ENCODE measurements at regions not wholly inside any gene's neighbourhood (a gene's known extent, or its start where the extent isn't known, plus 50 kb on each side); places are given as distances from the start of the nearest gene placed in this dataset.

DNA sequence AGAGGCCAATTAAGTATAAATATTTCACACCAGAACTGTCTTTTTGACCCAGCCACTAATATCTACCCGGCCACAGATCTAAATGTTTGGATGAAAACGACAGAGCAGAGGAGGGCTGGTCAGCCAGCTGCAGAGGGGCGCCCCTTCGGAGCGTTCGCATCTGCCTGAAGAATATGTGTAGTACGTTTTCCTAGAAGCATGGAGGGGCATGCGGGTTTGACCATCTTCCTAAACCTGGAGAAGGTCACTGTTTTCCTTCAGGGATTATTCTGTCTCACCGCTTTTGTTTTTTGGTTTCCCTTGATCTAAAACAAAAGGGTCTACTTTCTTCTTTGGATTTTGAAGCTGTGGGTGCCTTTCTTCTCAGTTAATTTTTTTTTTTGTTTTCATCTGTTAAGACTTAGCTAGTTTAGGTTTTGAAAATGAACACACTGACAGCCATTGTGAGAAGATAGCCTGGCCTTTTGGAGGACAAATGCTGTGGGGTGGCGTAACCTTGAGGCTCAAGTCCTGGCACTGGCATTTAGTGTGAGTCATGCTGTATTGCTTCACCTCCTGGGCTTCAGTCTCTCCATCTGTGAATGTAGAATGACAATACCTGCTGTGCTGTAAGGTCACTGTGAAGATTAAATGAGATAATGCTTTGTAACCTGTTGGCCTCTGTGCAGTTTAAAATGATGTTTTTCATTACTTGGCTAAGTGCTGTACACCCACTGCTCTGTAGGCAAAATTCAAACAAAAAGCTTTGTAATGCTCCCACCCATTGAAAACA, 74.1 kb upstream of the IRF2BP2 start (continued):
- no peak; the same call in 1 of the 2 replicates for TF ChIP-seq RAD21 (CRISPR knock-in tag; IDR thresholded peaks at IDR 0.05)
- peak; percentile 98 for TF ChIP-seq DPF2 (CRISPR knock-in tag; IDR thresholded peaks at IDR 0.05; ENCODE audit: borderline replicate concordance, low read depth)
- TF ChIP-seq, protein P1, sequence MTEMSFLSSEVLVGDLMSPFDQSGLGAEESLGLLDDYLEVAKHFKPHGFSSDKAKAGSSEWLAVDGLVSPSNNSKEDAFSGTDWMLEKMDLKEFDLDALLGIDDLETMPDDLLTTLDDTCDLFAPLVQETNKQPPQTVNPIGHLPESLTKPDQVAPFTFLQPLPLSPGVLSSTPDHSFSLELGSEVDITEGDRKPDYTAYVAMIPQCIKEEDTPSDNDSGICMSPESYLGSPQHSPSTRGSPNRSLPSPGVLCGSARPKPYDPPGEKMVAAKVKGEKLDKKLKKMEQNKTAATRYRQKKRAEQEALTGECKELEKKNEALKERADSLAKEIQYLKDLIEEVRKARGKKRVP (CRISPR knock-in tag; IDR thresholded peaks at IDR 0.05), result peak in 1 of 2 experiments; percentile 88; a peak in 2 of 4 replicates
- TF ChIP-seq MTA3 (CRISPR knock-in tag; IDR thresholded peaks at IDR 0.05), result no peak
- TF ChIP-seq ZNF839 (CRISPR knock-in tag; IDR thresholded peaks at IDR 0.05; ENCODE audit: borderline replicate concordance), result no peak
- no peak for TF ChIP-seq SRY (CRISPR knock-in tag; IDR thresholded peaks at IDR 0.05)
- TF ChIP-seq, protein P2, sequence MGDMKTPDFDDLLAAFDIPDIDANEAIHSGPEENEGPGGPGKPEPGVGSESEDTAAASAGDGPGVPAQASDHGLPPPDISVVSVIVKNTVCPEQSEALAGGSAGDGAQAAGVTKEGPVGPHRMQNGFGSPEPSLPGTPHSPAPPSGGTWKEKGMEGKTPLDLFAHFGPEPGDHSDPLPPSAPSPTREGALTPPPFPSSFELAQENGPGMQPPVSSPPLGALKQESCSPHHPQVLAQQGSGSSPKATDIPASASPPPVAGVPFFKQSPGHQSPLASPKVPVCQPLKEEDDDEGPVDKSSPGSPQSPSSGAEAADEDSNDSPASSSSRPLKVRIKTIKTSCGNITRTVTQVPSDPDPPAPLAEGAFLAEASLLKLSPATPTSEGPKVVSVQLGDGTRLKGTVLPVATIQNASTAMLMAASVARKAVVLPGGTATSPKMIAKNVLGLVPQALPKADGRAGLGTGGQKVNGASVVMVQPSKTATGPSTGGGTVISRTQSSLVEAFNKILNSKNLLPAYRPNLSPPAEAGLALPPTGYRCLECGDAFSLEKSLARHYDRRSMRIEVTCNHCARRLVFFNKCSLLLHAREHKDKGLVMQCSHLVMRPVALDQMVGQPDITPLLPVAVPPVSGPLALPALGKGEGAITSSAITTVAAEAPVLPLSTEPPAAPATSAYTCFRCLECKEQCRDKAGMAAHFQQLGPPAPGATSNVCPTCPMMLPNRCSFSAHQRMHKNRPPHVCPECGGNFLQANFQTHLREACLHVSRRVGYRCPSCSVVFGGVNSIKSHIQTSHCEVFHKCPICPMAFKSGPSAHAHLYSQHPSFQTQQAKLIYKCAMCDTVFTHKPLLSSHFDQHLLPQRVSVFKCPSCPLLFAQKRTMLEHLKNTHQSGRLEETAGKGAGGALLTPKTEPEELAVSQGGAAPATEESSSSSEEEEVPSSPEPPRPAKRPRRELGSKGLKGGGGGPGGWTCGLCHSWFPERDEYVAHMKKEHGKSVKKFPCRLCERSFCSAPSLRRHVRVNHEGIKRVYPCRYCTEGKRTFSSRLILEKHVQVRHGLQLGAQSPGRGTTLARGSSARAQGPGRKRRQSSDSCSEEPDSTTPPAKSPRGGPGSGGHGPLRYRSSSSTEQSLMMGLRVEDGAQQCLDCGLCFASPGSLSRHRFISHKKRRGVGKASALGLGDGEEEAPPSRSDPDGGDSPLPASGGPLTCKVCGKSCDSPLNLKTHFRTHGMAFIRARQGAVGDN (CRISPR knock-in tag; IDR thresholded peaks at IDR 0.05), result no peak
- no peak for TF ChIP-seq SETDB1 (CRISPR knock-in tag; IDR thresholded peaks at IDR 0.05; ENCODE audit: borderline replicate concordance)
- no peak for TF ChIP-seq HMGA1 (CRISPR knock-in tag; conservative IDR thresholded peaks at IDR 0.05)
- TF ChIP-seq SUZ12 (IDR thresholded peaks at IDR 0.05; ENCODE audit: low read depth, low read length), result no peak
- no peak for TF ChIP-seq TCF7L2 (IDR thresholded peaks at IDR 0.05; ENCODE audit: low read depth, low read length)
- no peak for TF ChIP-seq ZNF446 (CRISPR knock-in tag; IDR thresholded peaks at IDR 0.05)
- peak; percentile 83 for TF ChIP-seq PHF21A (CRISPR knock-in tag; IDR thresholded peaks at IDR 0.05)
- no peak for TF ChIP-seq ZNF235 (CRISPR knock-in tag; IDR thresholded peaks at IDR 0.05; ENCODE audit: borderline replicate concordance)
- TF ChIP-seq ZMYM4 (CRISPR knock-in tag; IDR thresholded peaks at IDR 0.05), result peak; percentile 89
- peak; percentile 74; the same call in 1 of the 2 replicates for TF ChIP-seq NFE2 (CRISPR knock-in tag; IDR thresholded peaks at IDR 0.05)
- TF ChIP-seq, protein P3, sequence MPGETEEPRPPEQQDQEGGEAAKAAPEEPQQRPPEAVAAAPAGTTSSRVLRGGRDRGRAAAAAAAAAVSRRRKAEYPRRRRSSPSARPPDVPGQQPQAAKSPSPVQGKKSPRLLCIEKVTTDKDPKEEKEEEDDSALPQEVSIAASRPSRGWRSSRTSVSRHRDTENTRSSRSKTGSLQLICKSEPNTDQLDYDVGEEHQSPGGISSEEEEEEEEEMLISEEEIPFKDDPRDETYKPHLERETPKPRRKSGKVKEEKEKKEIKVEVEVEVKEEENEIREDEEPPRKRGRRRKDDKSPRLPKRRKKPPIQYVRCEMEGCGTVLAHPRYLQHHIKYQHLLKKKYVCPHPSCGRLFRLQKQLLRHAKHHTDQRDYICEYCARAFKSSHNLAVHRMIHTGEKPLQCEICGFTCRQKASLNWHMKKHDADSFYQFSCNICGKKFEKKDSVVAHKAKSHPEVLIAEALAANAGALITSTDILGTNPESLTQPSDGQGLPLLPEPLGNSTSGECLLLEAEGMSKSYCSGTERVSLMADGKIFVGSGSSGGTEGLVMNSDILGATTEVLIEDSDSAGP (CRISPR knock-in tag; IDR thresholded peaks at IDR 0.05; ENCODE audit: borderline replicate concordance), result no peak; the same call in 1 of the 2 replicates
- peak; percentile 83; the same call in 1 of the 2 replicates for TF ChIP-seq ZNF556 (CRISPR knock-in tag; IDR thresholded peaks at IDR 0.05; ENCODE audit: borderline replicate concordance)
- peak; percentile 96 for TF ChIP-seq ZNF317 (CRISPR knock-in tag; IDR thresholded peaks at IDR 0.05)
- no peak for TF ChIP-seq ZNF263 (CRISPR knock-in tag; IDR thresholded peaks at IDR 0.05)
- TF ChIP-seq MZF1 (CRISPR knock-in tag; IDR thresholded peaks at IDR 0.05; ENCODE audit: borderline replicate concordance), result no peak
- no peak for TF ChIP-seq SNAPC2 (CRISPR knock-in tag; IDR thresholded peaks at IDR 0.05)
- no peak for TF ChIP-seq ZNF747 (CRISPR knock-in tag; IDR thresholded peaks at IDR 0.05; ENCODE audit: borderline replicate concordance)
- peak; percentile 78 for TF ChIP-seq ZSCAN9 (CRISPR knock-in tag; IDR thresholded peaks at IDR 0.05; ENCODE audit: borderline replicate concordance)
- TF ChIP-seq HOXA3 (CRISPR knock-in tag; IDR thresholded peaks at IDR 0.05), result peak; percentile 92
